ENCODE measurements at regions not wholly inside any gene's neighbourhood (a gene's known extent, or its start where the extent isn't known, plus 50 kb on each side); places are given as distances from the start of the nearest gene placed in this dataset.
"Not testable (repeated sequence)": the region's sequence is repeated elsewhere in the genome, so short reads cannot be mapped to it uniquely, and the experiment has no call there.

DNA sequence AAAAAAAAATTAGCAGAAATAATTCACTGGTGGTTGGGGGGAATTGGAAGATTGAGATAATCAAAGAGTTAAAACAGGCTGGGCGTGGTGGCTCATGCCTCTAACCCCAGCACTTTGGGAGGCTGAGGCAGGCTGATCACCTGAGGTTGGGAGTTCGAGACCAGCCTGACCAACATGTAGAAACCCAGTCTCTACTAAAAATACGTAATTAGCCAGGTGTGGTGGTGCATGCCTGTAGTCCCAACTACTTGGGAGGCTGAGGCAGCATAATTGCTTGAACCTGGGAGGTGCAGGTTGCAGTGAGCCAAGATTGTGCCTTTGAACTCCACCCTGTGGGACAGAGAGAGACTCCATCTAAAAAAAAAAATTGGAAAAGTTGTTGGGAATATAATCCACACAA lies 173.2 kb upstream of the TPTE start:
- TF ChIP-seq BACH1 (IDR thresholded peaks at IDR 0.05; ENCODE audit: low read length); HDAC6 (IDR thresholded peaks at IDR 0.05; ENCODE audit: low read depth, low read length); POU5F1 (IDR thresholded peaks at IDR 0.05; ENCODE audit: low read depth, low read length); RXRA (IDR thresholded peaks at IDR 0.05; ENCODE audit: insufficient read depth, low read depth, low read length); SP1 (IDR thresholded peaks at IDR 0.05; ENCODE audit: low read depth, low read length); NRF1 (IDR thresholded peaks at IDR 0.05; ENCODE audit: low read depth, low read length); JUN (IDR thresholded peaks at IDR 0.05; ENCODE audit: low read depth, low read length); HDAC2 (IDR thresholded peaks at IDR 0.05; ENCODE audit: borderline replicate concordance in 1 of 2, low read depth in 2 of 2, low read length in 2 of 2): not testable (repeated sequence)
- TF ChIP-seq, protein P1, sequence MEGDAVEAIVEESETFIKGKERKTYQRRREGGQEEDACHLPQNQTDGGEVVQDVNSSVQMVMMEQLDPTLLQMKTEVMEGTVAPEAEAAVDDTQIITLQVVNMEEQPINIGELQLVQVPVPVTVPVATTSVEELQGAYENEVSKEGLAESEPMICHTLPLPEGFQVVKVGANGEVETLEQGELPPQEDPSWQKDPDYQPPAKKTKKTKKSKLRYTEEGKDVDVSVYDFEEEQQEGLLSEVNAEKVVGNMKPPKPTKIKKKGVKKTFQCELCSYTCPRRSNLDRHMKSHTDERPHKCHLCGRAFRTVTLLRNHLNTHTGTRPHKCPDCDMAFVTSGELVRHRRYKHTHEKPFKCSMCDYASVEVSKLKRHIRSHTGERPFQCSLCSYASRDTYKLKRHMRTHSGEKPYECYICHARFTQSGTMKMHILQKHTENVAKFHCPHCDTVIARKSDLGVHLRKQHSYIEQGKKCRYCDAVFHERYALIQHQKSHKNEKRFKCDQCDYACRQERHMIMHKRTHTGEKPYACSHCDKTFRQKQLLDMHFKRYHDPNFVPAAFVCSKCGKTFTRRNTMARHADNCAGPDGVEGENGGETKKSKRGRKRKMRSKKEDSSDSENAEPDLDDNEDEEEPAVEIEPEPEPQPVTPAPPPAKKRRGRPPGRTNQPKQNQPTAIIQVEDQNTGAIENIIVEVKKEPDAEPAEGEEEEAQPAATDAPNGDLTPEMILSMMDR (IDR thresholded peaks at IDR 0.05; ENCODE audit: control extremely low read depth in 1 of 3, insufficient read depth in 1 of 3, low read depth in 1 of 3, low read length in 3 of 3) = not testable (repeated sequence)

Measured in H1 (cell line).